Ascending aorta (tissue), 2 donors: ENCODE measurements at regions not wholly inside any gene's neighbourhood (a gene's known extent, or its start where the extent isn't known, plus 50 kb on each side); places are given as distances from the start of the nearest gene placed in this dataset.
"Not testable (repeated sequence)": the region's sequence is repeated elsewhere in the genome, so short reads cannot be mapped to it uniquely, and the experiment has no call there.

Experiments
- DNase-seq, 2 donors: peaks; one replicate each; pipeline ENCODE4 v3.0.0-alpha.2; 2019; ENCODE audit warnings: low spot score in 2 of 2
- H3K27ac ChIP-seq, 2 donors: fragments of 200-600 bp; sonication (generic); one replicate each; pipeline ENCODE4 v1.5.1; 2016 to 2017; ENCODE audit warnings: mild to moderate bottlenecking in 1 of 2
- H3K27me3 ChIP-seq: fragments of 200-600 bp; sonication (generic); one replicate; pipeline ENCODE4 v1.5.1; 2017
- H3K36me3 ChIP-seq, 2 donors: fragments of 200-600 bp; sonication (generic); one replicate each; pipeline ENCODE4 v1.5.1; 2016
- H3K4me1 ChIP-seq, 2 donors: fragments of 200-600 bp; sonication (generic); one replicate each; pipeline ENCODE4 v1.5.1; 2016 to 2017; ENCODE audit warnings: mild to moderate bottlenecking in 1 of 2
- H3K4me3 ChIP-seq, 2 donors: fragments of 200-600 bp; sonication (generic); one replicate each; pipeline ENCODE4 v1.5.1; 2016 to 2017; ENCODE audit warnings: mild to moderate bottlenecking in 1 of 2
- H3K9me3 ChIP-seq, 2 donors: fragments of 200-600 bp; sonication (generic); one replicate each; pipeline ENCODE4 v1.5.1; 2016
- intact Hi-C: fragments of 100-400 bp; cut with DNase I; formaldehyde crosslinking; loops from one replicate; pipeline ENCODE4 v1.15.1; 2023
- TF ChIP-seq, protein P1 (sequence below), 3 experiments: fragments of 200-600 bp in 2 of 3; fragments of 450-650 bp in 1 of 3; sonication (generic) in 2 of 3; IDR thresholded peaks; one replicate each; pipeline ENCODE4 v1.5.1; 2016 to 2019; ENCODE audit warnings: antibody characterized with exemption in 3 of 3, mild to moderate bottlenecking in 1 of 3, moderate library complexity in 1 of 3

DNA sequence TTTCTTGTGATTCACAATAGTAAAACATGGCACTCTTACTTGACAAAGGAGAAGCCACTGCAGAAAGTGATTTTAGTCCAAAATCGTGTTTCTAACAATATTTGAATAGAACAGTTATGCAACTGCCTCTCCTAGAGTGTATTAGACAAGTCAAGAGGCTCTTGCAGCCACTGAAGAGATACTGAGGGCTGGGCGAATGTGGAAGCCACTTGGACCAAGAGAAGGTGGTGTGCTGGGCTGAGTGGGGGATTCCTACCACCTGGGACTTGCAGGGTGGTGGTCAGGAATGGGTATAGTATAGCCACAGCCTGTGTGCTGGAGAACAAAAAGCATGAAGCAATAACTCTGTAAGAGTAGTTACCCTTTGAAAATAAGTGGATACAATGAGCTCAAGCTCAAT is 223.8 kb upstream of the DNAJC19 start:
- Histone ChIP-seq H3K27me3 (no peaks in the 10 kb centered on the region), H3K9me3 (no peaks in the 10 kb centered on the region), H3K27ac (no peak overlapping the region), H3K4me3 (no peak overlapping the region), H3K36me3 (no peaks in the 10 kb centered on the region), H3K4me1 (no peaks in the 10 kb centered on the region)
- intact Hi-C loops = no loop called here
- no peak for DNase-seq
- TF ChIP-seq, protein P1, sequence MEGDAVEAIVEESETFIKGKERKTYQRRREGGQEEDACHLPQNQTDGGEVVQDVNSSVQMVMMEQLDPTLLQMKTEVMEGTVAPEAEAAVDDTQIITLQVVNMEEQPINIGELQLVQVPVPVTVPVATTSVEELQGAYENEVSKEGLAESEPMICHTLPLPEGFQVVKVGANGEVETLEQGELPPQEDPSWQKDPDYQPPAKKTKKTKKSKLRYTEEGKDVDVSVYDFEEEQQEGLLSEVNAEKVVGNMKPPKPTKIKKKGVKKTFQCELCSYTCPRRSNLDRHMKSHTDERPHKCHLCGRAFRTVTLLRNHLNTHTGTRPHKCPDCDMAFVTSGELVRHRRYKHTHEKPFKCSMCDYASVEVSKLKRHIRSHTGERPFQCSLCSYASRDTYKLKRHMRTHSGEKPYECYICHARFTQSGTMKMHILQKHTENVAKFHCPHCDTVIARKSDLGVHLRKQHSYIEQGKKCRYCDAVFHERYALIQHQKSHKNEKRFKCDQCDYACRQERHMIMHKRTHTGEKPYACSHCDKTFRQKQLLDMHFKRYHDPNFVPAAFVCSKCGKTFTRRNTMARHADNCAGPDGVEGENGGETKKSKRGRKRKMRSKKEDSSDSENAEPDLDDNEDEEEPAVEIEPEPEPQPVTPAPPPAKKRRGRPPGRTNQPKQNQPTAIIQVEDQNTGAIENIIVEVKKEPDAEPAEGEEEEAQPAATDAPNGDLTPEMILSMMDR (IDR thresholded peaks at IDR 0.05) = no peak

DNA sequence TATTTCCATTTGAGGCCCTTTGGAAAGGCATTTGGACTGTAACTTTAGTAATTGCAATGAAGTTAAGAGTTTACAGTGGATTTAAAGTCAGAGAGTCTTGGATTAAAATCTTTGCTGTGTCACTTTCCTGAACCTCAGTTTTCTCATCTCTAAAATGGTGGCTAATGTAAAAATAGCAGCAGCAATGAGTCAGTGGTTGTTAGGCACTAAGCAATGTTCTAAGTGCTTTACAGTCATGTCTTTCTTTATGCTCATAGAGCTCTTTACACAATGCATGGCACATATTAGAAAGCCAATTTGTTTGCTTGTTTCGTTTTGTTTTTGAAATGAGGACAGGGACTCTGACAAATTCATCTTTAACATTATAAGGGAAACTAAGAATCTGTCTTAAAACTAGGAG is 222.7 kb upstream of the DNAJC19 start:
- no peak for DNase-seq
- TF ChIP-seq, protein P1 (IDR thresholded peaks at IDR 0.05) = no peak

DNA sequence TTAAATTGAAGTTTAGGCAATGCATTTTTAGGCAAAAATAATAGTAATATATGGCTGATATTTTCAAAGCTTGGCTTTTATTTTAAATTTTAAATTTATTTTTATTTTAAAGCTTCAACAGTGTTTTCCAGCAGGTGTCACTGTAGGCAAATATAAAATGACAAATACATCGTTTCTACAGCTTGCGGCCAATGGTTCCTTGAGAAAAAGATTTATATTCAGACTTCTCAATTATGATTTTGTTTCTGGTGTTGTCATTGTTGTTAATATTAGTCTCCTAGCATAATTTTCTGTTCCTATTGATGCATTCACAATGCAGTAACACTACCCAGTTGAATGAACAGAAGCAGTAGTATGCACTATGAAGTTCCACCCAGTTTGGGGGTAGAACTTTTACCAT is 220.7 kb upstream of the DNAJC19 start:
- Histone ChIP-seq H3K27ac (no peak overlapping the region), H3K36me3 (no peaks in the 10 kb centered on the region), H3K4me1 (no peaks in the 10 kb centered on the region), H3K4me3 (no peak overlapping the region), H3K27me3 (no peaks in the 10 kb centered on the region), H3K9me3 (no peaks in the 10 kb centered on the region)
- TF ChIP-seq, protein P1 (IDR thresholded peaks at IDR 0.05) = peak in 1 of 3 experiments; percentile 8
- no peak for DNase-seq
- intact Hi-C loops = no loop called here

More for the DNA sequence above, 222.7 kb upstream of the DNAJC19 start:
- Histone ChIP-seq H3K36me3 (no peaks in the 10 kb centered on the region), H3K9me3 (no peaks in the 10 kb centered on the region), H3K27me3 (no peaks in the 10 kb centered on the region), H3K27ac (no peak overlapping the region), H3K4me3 (no peak overlapping the region), H3K4me1 (no peaks in the 10 kb centered on the region)
- intact Hi-C loops = no loop called here

DNA sequence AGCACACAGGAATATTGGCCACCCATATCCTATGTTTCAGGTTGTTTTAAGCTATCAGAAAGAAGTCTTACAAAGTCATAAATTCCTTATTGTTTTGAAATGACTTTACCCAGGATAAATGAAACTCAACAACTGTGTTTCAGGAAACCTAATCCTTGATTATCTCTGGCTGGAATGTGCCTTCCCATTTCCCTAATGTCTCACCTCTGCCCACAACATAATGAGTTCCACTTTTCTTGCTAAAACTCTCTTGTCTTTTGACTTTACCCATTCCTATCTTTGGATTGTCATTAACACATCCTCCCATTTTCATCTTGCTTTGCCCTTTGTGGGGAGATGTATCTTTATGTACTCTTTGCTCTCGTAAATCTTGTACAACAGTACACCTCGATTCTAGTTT is 200.0 kb upstream of the DNAJC19 start:
- H3K36me3 ChIP-seq = no peaks in the 10 kb centered on the region
- no peaks in the 10 kb centered on the region for H3K4me1 ChIP-seq
- no peaks in the 10 kb centered on the region for H3K27me3 ChIP-seq
- H3K4me3 ChIP-seq = no peak overlapping the region
- no peaks in the 10 kb centered on the region for H3K9me3 ChIP-seq
- H3K27ac ChIP-seq = no peak overlapping the region
- DNase-seq = no peak
- intact Hi-C loops = no loop called here
- TF ChIP-seq, protein P1 (IDR thresholded peaks at IDR 0.05) = no peak

DNA sequence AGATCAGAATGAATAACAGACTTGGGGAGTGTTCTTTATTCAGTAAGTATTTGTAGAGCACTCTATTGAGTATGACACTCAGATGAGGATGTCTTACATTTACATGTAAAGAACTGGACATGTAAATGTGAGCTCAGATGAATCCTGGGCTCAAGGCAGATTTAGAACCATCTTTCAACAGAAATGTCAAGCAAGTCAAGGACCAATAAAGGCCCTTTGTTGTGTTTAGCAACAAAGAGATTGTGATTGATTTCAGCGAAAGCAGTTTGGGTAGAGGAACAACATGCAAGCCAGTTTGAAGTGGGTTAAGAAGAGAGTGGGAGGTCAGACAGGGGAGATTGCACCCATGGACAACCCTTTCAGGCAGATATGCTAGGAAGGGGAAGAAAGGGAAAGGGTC is 194.2 kb upstream of the DNAJC19 start:
- H3K27me3 ChIP-seq = no peaks in the 10 kb centered on the region
- intact Hi-C loops = no loop called here
- H3K9me3 ChIP-seq = no peaks in the 10 kb centered on the region
- DNase-seq = no peak
- TF ChIP-seq, protein P1 (IDR thresholded peaks at IDR 0.05) = no peak
- no peak overlapping the region for H3K27ac ChIP-seq
- H3K36me3 ChIP-seq = no peaks in the 10 kb centered on the region
- no peaks in the 10 kb centered on the region for H3K4me1 ChIP-seq
- no peak overlapping the region for H3K4me3 ChIP-seq

DNA sequence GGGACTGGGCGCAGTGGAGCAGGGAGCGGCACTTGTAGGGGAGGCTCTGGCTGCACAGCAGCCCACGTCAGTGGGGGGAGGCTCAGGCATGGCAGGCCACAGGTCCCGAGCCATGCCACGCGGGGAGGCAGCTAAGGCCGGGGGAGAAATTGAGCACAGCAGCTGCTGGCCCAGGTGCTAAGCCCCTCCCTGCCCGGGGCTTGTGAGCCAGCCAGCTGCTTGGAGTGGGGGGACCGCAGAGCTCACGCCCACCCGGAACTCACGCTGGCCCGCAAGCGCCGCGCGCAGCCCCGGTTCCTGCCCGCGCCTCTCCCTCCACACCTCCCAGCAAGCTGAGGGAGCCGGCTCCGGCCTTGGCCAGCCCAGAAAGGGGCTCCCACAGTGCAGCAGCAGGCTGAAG is 193.5 kb upstream of the DNAJC19 start:
- intact Hi-C loops, H3K36me3 ChIP-seq: not testable (repeated sequence)

More for the DNA sequence above, 193.5 kb upstream of the DNAJC19 start:
- DNase-seq, H3K4me1 ChIP-seq, H3K4me3 ChIP-seq, H3K9me3 ChIP-seq, H3K27me3 ChIP-seq, H3K27ac ChIP-seq: not testable (repeated sequence)
